ENCODE measurements at regions not wholly inside any gene's neighbourhood (a gene's known extent, or its start where the extent isn't known, plus 50 kb on each side); places are given as distances from the start of the nearest gene placed in this dataset.

DNA sequence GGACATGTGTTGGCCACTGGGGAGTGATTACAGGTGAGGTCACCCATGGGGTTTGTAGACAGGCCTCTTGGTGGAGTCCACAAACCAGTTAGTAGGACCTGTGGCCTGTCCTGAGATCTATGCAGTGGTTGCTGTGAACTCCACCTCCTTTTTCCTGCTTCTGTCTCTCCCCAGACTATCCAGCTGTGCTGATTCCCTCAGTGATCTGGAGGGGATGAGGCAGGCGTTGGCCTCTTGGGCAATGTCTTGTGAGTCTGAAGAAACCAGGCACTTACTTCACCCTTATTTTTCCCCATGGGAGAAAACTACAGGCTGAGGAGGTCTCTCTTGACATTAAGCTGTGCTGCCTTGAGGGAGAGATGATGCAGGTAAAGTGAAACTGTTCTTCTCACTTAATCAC lies 257.2 kb upstream of the PRICKLE1 start:
- DNase-seq, result no peak

DNA sequence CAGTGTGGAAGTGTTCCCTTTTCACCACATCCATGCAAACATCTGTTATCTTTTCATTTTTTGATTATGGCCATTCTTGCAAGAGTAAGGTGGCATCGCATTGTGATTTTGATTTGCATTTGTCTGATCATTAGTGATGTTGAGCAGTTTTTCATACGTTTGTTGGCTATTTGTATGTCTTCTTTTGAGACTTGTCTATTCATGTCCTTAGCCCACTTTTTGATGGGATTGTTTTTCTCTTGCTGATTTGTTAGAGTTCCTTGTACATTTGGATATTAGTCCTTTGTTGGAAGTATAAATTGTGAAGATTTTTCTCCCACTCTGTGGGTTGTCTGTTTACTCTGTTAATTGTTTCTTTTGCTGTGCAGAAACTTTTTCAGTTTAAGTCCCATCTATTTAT lies 244.5 kb upstream of the PRICKLE1 start:
- DNase-seq, result no peak

DNA sequence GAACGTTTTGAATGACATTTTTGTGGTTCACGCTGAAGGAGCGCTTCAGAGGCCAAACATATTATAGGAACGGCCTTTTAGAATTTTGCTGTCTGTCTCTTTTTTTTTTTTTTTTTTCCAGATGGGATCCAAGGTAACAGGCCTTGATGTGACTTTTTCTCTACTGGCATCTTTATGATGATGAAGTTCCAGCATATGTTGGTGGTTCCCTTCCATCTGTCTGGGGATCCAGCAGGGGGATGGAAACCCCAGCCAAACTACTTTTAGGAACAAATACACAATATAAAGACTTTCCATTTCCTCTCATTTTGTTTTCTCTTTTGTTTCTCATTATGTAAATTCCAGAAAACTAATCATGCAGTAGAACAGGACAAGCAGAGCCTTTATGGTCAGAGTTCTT lies 239.3 kb upstream of the PRICKLE1 start:
- no peak for DNase-seq

DNA sequence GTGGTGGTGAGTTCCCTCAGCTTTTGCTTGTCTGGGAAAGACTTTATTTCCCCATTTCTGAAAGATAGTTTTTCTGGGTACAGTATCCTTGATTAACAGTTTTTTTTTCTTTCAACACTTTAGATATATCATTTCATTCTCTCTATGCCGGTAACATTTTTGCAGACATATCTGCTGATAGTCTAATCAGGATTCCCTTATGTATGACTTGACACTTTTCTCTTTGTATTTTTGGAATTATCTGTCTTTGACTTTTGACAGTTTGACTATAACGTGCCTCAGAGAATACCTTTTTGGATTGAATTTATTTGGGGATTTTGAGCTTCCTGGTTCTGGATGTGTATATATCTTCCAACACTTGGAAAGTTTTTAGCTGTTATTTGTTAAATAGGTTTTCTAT lies 234.8 kb upstream of the PRICKLE1 start:
- no peak for DNase-seq

DNA sequence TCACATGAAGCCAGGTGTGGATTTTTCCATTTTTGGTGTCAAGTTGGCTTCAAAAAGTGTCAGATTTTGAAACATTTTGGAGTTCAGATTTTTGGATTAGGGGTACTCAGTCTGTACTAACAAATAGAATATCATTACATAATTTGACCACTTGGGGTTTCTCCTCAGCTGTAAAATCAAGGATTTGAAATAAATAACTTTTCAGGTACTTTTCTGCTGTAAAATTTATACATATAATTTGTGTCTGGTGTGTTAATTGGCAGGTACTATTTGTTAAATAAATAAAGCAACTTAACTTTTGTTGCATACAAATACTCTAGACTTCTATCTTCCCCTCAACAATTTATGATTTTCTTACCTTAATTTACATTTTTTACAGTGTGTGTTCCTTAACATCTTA lies 234.1 kb upstream of the PRICKLE1 start:
- DNase-seq, result no peak

DNA sequence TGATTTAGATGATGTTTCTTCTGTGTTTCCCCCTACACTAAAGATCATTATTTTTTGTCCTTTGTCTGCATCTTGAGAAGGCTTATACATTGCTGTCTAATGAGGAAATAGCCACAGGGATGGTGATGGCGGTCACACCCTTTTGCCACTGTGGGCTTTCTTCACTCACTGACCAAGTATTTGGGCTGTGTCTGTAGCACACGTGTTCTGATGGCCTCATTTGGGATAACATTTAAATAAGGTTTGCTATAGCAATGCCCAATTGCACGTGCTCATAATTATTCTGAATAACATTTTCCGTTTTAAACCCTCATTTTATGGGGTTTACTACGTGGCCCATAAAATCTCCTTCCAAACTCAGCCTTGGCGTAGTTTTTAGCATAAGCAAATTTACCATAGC lies 230.3 kb upstream of the PRICKLE1 start:
- no peak for DNase-seq

DNA sequence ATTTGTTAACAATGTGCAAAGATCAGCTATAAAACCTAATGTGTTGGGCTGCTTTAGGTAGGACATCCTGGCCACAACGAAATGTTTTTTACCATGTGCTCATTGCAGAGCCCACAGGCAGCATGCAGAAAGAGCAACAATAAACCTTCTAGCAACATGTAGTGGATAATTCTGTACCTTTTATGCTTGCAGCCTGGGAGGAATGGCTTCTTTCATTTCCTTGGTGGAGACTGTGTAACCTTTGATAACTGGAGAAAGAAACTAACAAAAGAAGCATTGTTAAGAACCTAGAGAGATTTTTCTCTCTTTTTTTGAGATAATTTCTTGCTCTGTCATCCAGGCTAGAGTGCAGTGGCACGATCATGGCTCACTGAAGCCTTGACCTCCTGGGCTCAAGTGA lies 225.5 kb upstream of the PRICKLE1 start:
- no peak for DNase-seq

DNA sequence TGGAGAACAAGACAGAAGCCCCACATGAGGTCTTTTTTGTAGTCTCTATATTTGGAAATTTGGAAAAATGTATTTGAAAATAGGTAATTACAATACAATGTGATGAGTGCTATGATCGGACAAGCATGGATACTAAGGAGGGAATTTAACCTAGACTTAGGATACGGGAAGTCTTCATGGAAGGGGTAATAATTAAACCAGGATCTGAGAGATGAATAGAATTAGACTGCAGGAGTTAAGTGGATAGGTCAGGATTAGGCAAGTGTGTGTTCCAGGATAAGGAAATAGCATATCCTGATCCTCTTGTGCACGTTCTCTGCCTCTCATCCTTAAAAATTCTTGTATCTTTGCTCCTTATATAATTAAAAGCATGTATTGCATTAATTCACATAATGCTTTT lies 223.3 kb upstream of the PRICKLE1 start:
- DNase-seq, result no peak

DNA sequence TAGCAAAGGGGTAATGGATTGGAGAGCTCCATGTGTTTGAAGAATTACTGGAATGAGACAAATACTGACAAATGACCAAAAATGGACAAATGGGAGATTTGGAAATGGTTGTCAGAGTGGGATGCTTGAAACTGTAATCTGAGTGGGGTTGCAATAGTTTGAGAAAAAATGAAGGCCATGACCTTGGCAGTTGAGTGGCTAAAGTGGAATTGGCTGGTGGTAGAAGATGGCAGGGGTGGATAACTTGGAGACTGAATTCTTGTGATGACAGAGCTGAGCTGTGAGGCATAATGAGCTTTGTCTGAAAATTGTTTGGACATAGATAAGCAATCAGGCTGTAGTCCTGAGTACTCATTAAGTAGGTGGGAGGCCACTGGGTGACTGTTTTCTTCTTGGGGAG lies 222.5 kb upstream of the PRICKLE1 start:
- DNase-seq, result no peak

DNA sequence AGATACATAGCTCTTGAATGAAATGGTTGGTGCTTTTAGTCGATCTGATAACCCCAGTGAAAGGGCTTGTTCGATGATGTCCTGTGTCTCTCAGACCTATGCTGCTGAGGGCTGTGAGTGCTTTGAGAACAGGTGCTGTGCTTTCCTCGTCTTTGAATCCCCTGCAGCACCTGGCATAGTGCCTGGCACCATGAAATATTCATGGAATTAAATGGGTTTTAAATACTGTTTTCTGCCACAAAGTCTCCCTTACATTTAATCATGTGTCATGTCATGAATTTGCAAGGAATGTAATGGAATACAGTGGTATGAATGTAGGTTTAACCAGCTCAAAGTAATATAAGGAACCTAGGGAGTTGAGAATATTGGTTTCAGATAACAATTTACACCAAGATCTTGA lies 220.5 kb upstream of the PRICKLE1 start:
- no peak for DNase-seq

DNA sequence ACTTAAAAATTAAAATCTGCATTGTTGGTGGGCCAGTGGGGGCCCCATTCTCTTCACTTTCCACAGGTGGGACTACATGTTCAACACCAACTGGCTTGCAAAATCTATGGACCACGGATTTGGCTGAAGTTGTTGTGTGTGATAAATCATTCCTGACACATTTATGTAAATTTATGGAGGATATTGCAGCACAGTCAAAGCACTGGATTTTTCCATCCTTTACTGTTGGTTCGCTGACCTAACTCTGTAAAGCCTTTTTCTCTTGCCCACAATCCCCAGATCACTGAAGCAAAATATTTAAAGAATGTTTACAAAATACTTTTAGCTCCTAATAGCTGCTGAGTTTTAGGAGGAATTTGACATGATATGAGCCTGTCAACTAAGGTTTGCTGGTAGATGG lies 219.7 kb upstream of the PRICKLE1 start:
- DNase-seq, result no peak

DNA sequence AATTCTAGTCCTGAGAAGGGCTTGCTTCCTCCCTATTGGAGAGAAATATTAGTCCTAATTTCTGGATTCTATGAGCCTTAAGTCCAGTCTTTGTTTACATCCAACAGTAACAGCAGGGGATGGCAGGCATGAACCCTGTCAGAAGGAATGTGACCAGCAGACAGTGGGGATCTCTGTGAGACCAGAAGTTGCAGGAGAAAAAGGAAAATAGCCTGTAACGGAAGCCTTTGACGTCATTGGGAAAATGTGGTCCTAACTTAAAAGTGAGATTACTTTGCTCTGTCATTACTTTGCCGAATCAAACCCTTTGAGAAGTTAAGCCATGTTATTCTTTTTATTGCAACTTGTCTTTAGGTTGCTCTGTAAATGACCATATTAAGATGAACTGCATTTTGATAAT lies 218.2 kb upstream of the PRICKLE1 start:
- no peak for DNase-seq

DNA sequence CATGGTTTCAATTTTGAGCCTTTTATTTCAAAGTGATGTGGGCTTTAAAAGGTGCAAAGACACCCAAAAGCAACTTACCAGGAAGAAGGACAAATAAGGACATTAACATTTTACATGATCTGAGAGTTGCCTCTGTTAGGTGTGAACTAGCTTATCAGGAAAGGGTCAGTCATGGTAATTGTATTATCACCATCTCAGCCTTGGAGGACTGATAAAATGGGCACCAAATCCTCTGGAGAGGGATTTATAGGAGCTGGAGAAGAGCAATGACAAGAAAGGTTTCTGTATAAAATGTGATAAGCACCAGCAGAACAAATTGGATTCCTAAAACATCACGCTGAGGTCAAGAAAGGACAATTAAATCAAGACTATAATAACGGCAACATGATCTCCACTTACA lies 217.7 kb upstream of the PRICKLE1 start:
- DNase-seq, result no peak

DNA sequence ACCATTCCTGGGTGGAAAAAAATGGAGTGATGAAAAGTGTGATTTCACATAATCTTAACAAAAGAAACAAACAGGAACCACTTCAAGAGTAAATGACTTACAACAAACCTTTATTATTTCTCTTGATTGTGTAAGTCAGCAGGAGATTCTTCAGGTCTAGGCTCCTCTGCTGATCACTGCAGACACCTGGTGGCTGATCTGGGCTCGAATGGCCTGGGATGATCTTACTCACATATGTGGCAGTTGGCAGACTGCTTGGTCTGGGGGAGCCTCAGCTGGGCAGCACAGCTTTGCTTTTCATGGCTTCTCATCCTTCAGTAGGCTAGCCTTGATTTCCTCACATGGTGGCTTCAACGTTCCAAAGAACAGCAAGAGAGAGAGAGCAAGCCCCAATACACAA lies 215.4 kb upstream of the PRICKLE1 start:
- no peak for DNase-seq

DNA sequence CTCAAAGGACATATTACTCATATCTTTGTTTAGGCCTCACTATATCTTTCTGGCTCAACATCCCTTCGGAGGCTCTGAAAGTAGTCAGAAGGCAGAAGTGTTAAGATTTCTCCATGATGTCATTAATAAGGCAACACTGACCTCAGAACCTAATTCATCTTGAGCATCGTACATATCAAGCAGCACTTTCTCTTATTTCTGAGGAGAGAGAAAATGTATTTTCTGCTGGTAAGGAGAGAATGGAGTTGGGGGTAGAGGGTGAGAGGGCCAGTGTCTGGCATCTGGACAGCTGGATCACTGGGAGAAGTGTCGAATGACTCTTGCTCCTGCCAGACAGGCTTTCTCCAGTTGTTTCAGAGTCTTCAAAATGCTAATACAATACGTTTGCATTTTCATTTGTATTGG lies 213.2 kb upstream of the PRICKLE1 start:
- no peak for DNase-seq

DNA sequence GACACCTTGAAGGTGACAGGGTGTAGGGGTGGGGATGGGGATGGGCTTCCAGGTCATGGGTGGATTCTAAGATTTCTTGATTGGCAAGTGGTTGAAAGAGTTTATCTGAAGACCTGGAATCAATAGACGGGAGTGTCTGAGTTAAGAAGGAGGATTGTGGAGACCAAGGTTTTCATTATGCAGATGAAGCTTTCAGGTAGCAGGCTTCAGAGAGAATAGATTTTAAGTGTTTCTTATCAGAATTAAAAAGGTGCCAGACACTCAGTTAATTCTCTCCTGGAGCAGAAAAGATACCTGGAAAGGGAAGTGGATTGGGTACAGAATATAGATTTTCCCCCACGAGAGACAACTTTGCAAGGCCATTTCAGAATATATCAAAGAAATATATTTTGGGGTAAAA lies 211.7 kb upstream of the PRICKLE1 start:
- DNase-seq, result no peak

DNA sequence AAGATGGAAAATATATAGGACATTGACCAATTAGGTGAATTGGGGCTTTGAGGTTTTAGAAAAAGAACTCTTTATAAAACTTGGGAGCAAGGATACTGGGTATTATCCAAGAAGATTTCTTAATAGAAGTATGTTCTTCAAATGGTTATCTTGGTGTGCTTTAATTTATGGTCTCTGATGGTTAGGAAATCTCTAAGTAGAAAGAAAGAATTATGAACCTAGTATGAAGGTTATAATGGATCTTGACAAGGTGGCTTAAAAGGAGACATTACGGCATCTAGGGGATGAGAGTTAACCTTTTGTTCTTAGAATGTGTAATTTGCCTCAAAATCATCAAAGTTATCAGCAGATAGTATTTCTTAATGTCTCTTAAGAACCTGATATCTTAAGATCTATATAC lies 210.4 kb upstream of the PRICKLE1 start:
- no peak for DNase-seq

DNA sequence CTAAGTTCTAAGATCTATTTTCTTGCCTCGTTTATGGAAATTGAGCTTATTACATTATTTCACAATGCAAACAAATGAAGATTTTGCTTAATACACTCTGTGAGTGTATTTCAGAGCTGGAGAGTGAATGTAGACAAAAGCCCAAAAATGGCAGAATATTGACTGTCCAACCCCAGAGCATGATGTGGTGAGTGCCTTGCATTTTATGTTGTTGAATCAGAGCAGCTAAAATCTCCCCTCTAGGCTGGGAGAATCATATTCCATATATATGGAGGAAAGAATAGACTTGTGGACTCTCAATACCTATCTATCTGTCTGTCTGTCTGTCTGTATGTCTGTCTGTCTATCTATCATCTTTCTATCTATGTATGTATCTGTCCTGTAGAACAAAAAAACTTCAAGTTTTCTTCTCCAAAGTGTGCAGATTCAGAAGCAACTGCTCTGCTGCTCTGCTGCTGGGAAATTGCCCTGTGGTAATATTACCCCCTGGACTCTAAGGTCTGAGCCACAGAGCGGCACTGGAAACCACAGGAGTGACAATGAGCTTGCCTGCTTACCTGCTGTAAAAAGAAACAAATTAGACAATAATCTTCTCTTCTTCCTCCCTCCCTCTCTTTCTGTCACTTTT lies 209.4 kb upstream of the PRICKLE1 start:
- no peak for DNase-seq

DNA sequence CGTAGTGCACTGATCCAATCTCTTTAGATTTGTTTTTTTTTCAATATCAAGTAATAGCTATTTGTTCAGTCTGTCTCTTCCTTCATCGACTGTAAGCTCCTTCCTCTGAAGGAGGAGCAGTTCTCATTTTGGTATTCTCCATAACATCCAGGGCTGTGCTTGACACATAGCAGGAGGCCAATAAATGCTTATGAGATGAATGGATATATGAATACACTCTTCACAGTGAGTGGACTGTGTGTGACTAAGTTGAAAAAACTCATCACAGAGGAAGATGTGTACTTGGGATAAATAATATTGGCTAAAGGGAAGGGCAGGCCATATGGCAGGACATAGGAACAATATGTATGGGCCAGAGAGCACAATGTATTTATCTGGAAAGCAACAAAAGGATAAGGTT lies 205.3 kb upstream of the PRICKLE1 start:
- no peak for DNase-seq

DNA sequence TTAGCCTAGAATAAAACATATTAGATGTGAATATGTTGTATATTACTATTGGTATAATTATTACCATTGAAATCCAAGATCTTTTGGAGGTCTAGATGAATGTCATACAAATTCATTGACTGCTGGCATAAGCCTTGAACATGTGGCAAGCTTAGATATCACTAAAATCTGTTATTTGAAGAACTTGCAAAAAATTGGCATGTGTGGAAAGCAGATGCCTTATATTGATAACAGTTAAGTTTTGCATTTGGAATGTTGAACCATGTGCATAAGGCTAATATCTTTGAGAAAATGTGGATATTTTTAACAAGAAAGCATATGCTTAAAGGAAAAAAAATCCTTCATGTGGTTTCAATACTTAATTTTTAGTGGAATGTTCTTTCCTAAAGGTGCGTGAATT lies 203.6 kb upstream of the PRICKLE1 start:
- DNase-seq, result no peak

DNA sequence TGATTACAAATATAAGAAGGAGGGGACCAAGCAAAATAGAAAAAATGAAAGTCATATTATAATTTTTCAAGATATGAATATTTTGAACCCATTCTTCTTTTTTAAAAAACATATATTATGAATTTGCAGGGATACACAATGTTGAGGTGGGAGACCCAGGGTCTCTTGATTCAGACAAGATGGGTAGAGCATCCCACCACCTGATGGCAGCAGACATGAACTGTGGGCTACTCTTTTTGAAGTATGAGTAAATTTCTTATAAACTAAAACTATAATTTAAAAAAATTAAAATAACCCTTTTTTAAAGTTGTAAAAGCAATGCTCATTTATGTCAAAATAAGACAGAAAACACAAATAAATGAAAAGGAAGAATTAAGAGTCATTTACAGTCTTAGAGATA lies 202.7 kb upstream of the PRICKLE1 start:
- no peak for DNase-seq

DNA sequence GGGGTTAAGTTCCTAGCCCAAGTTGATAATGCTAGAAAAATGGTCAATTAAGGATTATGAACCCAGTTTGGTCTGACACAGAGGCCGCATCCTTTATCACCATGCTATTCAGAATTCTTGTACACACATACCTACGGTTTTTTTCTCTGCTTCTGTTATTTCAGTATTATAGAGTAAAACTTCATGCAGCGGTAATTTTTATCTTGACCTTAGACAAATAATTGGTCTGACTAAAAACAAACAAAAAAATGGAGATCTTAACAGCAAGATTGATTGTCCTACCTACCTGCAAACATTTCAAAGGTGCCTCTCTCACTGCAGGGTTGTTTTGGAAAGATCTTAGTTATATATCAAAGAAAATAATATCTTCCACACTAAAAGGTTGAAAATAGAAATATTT lies 201.9 kb upstream of the PRICKLE1 start:
- DNase-seq, result no peak

DNA sequence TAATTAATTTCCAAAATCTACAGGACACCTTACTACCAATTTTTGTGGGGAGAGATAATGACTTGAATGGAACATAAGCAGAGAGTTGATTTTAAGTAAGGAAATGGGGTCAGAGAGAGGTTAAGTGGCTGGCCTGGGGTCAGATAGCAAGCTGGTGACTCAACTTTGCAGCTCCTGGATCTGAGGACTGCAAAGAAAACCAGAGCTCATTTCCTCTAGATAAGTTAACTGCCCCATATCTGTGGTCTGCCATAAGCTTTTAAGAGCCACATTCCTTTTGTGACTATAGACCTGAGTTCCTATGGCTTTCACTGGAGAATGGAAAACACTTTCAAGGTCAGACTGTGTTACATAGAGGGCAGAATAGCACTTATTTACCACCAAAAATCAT lies 201.2 kb upstream of the PRICKLE1 start:
- DNase-seq, result no peak

DNA sequence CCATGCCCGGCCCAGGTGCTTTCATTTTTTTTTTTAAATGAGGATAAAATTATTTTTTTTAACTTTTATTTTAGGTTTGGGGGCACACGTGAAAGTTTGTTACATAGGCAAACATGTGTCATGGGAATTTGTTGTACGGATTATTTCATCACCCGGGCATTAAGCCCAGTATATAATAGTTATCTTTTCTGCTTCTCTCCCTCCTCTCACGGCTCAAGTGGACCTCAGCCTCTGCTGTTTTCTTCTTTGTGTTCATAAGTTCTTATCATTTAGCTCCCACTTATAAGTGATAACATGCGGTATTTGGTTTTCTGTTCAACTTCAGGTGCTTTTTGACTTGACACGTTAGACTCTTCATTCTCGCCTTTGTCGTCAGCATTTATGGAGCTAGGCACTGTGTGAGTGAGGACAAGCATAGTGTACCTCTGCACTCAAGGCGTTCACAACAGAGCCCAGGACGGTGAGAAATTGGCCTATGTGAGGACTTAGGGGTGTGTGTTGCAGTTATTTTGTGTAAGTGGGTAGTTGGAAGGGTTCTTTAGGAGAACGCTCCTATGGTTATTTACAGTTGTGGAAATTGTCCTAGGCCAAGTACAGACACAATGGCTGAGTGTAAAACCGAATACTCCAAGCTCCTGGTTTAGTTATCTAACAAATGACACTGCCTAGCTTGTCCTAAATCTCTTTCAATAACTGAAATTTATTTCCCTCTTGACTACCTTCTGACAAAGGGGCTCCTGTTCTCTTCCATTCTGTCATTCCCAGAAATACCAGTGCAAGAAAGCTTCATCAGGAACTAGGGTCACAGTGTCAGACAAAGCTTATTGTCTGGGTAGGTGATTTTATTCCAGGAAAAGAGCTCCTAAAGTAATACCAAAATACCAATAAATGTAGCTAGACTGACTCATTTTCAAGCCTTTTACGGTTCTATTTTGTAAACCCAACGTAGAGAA lies 200.5 kb upstream of the PRICKLE1 start:
- DNase-seq, result no peak
